ENCODE measurements at regions not wholly inside any gene's neighbourhood (a gene's known extent, or its start where the extent isn't known, plus 50 kb on each side); places are given as distances from the start of the nearest gene placed in this dataset.

DNA sequence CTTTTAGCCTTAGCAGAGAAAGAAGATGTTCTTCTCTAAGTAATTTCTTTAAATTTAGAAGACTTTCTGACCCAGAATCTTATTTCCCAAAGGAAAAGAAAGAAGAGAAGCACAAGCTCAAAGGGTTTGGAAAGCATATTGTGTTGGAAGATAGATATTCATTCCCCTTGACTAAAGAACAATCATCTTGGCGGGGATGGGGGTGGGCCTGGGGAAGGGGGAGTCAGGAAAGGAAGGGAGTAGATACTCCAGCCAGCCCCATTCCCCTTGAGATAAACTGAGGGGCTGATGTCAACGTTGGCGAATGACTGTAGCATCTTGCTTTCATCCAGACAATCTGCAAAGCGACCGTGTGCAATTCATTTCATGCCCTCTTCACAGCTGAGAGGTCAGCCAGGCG, 66.5 kb upstream of the SIPA1L2 start:
- Histone ChIP-seq H2BK15ac (ENCODE audit: low read length) (no peak overlapping the region), H3K4me1 (replicated peaks in 1 of 4; ENCODE audit: control insufficient read depth in 3 of 4, insufficient read depth in 4 of 4, low read length in 3 of 4) (peaks cover 0 to 2% (median 0%) of the 10 kb centered on the region in 4 experiments; a peak in 2 of 7 replicates), H4K91ac (replicated peaks; ENCODE audit: insufficient read length, low read length) (no peak overlapping the region), H3K79me1 (ENCODE audit: low read depth, low read length) (no peaks in the 10 kb centered on the region), H3K9ac (replicated peaks in 1 of 4; ENCODE audit: extremely low read depth in 1 of 4, low read depth in 3 of 4, low read length in 3 of 4) (no peak overlapping the region), H2BK5ac (ENCODE audit: low read depth, low read length) (no peak overlapping the region), H2AFZ (ENCODE audit: low read length) (0 out of 2 replicates have a peak overlapping the region, but pooled peaks have one; percentile 29), H3K4ac (replicated peaks; ENCODE audit: insufficient read length, low read depth, low read length) (no peak overlapping the region), H2BK20ac (ENCODE audit: low read length) (no peak overlapping the region), H3K56ac (replicated peaks; ENCODE audit: insufficient read length, low read depth, low read length) (no peak overlapping the region), H3K27ac (ENCODE audit: low read depth, low read length) (no peak overlapping the region), H3K36me3 (ENCODE audit: control insufficient read depth in 2 of 4, insufficient read depth in 4 of 4, low read length in 3 of 4) (no peaks in the 10 kb centered on the region), H3K23me2 (ENCODE audit: low read depth, low read length) (no peaks in the 10 kb centered on the region), H3K18ac (ENCODE audit: extremely low read depth, low read length) (no peak overlapping the region), H4K20me1 (replicated peaks in 1 of 2; ENCODE audit: control insufficient read depth in 1 of 2, insufficient read depth in 2 of 2, low read length in 2 of 2) (no peaks in the 10 kb centered on the region), H4K8ac (ENCODE audit: extremely low read depth, insufficient read depth, low read length) (no peak overlapping the region; the same call in 1 of the 2 replicates), H3K4me2 (ENCODE audit: insufficient read depth in 1 of 2, low read depth in 2 of 2, low read length in 2 of 2) (no peak overlapping the region), H2BK120ac (replicated peaks; ENCODE audit: low read depth, low read length) (no peak overlapping the region), H2AK5ac (ENCODE audit: low read depth, low read length) (no peak overlapping the region), H3K4me3 (ENCODE audit: extremely low read depth in 1 of 4, insufficient read depth in 2 of 4, low read depth in 3 of 4, low read length in 4 of 4) (no peak overlapping the region), H3K9me3 (ENCODE audit: insufficient read depth in 2 of 2, low read depth in 1 of 2, low read length in 1 of 2) (no peaks in the 10 kb centered on the region), H3K79me2 (ENCODE audit: control insufficient read depth in 1 of 2, insufficient read depth in 2 of 2, low read length in 2 of 2) (no peaks in the 10 kb centered on the region), H3K14ac (ENCODE audit: insufficient read length) (no peak overlapping the region), H2BK12ac (ENCODE audit: low read depth, low read length) (no peak overlapping the region), H4K5ac (ENCODE audit: insufficient read length, low read depth, low read length) (no peak overlapping the region), H3K27me3 (replicated peaks in 1 of 4; ENCODE audit: control insufficient read depth in 3 of 4, extremely low read depth in 1 of 4, insufficient read depth in 3 of 4, low read length in 3 of 4) (no peaks in the 10 kb centered on the region), H3K23ac (ENCODE audit: insufficient read length) (no peak overlapping the region)
- FAIRE-seq (no peak), DNase-seq (ENCODE audit: low read depth in 1 of 2, low spot score in 2 of 2) (no peak)
- POLR2A ChIA-PET (ENCODE audit: partially characterized antibody) = interaction anchor here (0.6 kb wide), 1 partner anchor 190 kb away, joined by 3 read pairs; no protein-coding TSS in a partner anchor
- WGBS, 2 experiments (ENCODE audit: extremely low coverage in 1 of 2, insufficient coverage in 1 of 2, insufficient read length in 1 of 2, insufficient replicate concordance in 2 of 2, low coverage in 1 of 2, low lambda C conversion rate in 2 of 2, missing lambda C conversion rate in 1 of 2) = 81% methylated on average over 6 of the region's 6 CpGs; no CpG with 5 or more reads in 1 of the 2 experiments
- CTCF ChIA-PET (ENCODE audit: partially characterized antibody) = interaction anchor here (0.6 to 3.6 kb wide), 2 partner anchors 12 to 173 kb away, joined by 3 to 13 read pairs; no protein-coding TSS in a partner anchor
- TF ChIP-seq, protein P1, sequence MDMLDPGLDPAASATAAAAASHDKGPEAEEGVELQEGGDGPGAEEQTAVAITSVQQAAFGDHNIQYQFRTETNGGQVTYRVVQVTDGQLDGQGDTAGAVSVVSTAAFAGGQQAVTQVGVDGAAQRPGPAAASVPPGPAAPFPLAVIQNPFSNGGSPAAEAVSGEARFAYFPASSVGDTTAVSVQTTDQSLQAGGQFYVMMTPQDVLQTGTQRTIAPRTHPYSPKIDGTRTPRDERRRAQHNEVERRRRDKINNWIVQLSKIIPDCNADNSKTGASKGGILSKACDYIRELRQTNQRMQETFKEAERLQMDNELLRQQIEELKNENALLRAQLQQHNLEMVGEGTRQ (IDR thresholded peaks at IDR 0.05; ENCODE audit: low read length) = no peak
- no peak for TF ChIP-seq TEAD4 (IDR thresholded peaks at IDR 0.05; ENCODE audit: low read depth, low read length)
- TF ChIP-seq NRF1 (IDR thresholded peaks at IDR 0.05; ENCODE audit: low read depth, low read length) = no peak
- TF ChIP-seq, protein P2, sequence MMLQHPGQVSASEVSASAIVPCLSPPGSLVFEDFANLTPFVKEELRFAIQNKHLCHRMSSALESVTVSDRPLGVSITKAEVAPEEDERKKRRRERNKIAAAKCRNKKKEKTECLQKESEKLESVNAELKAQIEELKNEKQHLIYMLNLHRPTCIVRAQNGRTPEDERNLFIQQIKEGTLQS (IDR thresholded peaks at IDR 0.05; ENCODE audit: insufficient read depth, low read depth, low read length) = no peak
- no peak for TF ChIP-seq MAFK (IDR thresholded peaks at IDR 0.05; ENCODE audit: low read depth, low read length)
- TF ChIP-seq SIN3A (conservative IDR thresholded peaks at IDR 0.05 in 1 of 2, IDR thresholded peaks at IDR 0.05 in 1 of 2; ENCODE audit: low read depth in 1 of 2, low read length in 2 of 2) = no peak
- TF ChIP-seq, protein P3, sequence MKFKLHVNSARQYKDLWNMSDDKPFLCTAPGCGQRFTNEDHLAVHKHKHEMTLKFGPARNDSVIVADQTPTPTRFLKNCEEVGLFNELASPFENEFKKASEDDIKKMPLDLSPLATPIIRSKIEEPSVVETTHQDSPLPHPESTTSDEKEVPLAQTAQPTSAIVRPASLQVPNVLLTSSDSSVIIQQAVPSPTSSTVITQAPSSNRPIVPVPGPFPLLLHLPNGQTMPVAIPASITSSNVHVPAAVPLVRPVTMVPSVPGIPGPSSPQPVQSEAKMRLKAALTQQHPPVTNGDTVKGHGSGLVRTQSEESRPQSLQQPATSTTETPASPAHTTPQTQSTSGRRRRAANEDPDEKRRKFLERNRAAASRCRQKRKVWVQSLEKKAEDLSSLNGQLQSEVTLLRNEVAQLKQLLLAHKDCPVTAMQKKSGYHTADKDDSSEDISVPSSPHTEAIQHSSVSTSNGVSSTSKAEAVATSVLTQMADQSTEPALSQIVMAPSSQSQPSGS (IDR thresholded peaks at IDR 0.05; ENCODE audit: low read length) = no peak
- TF ChIP-seq POLR2AphosphoS5 (IDR thresholded peaks at IDR 0.05; ENCODE audit: low read depth, low read length) = no peak
- TF ChIP-seq KDM1A (IDR thresholded peaks at IDR 0.05; ENCODE audit: borderline replicate concordance, low read length) = no peak
- no peak for TF ChIP-seq CBX8 (IDR thresholded peaks at IDR 0.05; ENCODE audit: borderline replicate concordance, low read depth, low read length)
- no peak for TF ChIP-seq BRCA1 (IDR thresholded peaks at IDR 0.05; ENCODE audit: low read depth, low read length)

Measured in H1 (cell line).